Upper lobe of left lung (tissue), 6 donors: ENCODE measurements at regions not wholly inside any gene's neighbourhood (a gene's known extent, or its start where the extent isn't known, plus 50 kb on each side); places are given as distances from the start of the nearest gene placed in this dataset.

ENCODE experiments used
- ATAC-seq, 2 donors: fragments of 200-7000 bp; cut with Tn5 transposase; one replicate each; pipeline ENCODE4 v1.9.1; 2022; ENCODE audit warnings: mild to moderate bottlenecking in 2 of 2, moderate library complexity in 2 of 2; ENCODE audit not compliant: low FRiP score in 2 of 2
- DNase-seq, 2 donors: peaks; one replicate each; pipeline ENCODE4 v3.0.0-alpha.2; 2019 to 2020
- H3K27ac ChIP-seq, 4 donors: fragments of 200-600 bp; sonication (generic); one replicate each; pipeline ENCODE4 v1.5.1; 2016 to 2019
- H3K27me3 ChIP-seq, 4 donors: fragments of 200-600 bp; sonication (generic); one replicate each; pipeline ENCODE4 v1.5.1; 2017 to 2019
- H3K36me3 ChIP-seq, 4 donors: fragments of 200-600 bp; sonication (generic); one replicate each; pipeline ENCODE4 v1.5.1; 2016 to 2019
- H3K4me1 ChIP-seq, 4 donors: fragments of 200-600 bp; sonication (generic); one replicate each; pipeline ENCODE4 v1.5.1; 2018 to 2019
- H3K4me3 ChIP-seq, 4 donors: fragments of 200-600 bp; sonication (generic); one replicate each; pipeline ENCODE4 v1.5.1; 2017 to 2019; ENCODE audit warnings: mild to moderate bottlenecking in 2 of 4, moderate library complexity in 1 of 4
- H3K9me3 ChIP-seq, 4 donors: fragments of 200-600 bp; sonication (generic); one replicate each; pipeline ENCODE4 v1.5.1; 2018 to 2019
- CTCF ChIP-seq, 6 experiments: fragments of 450-650 bp in 4 of 6; fragments of 200-600 bp in 2 of 6; sonication (generic) in 2 of 6; IDR thresholded peaks; one replicate each; pipeline ENCODE4 v1.5.1; 2016 to 2019; ENCODE audit warnings: antibody characterized with exemption in 6 of 6
- EP300 ChIP-seq, 4 donors: sonication (generic); formaldehyde crosslinking; IDR thresholded peaks; one replicate each; pipeline ENCODE4 v1.5.1; 2017; ENCODE audit warnings: antibody characterized with exemption in 4 of 4, control low read depth in 2 of 4
- POLR2A ChIP-seq, 4 donors: fragments of 450-650 bp; IDR thresholded peaks; one replicate each; pipeline ENCODE4 v1.5.1; 2016 to 2017; ENCODE audit warnings: antibody characterized with exemption in 4 of 4, mild to moderate bottlenecking in 2 of 4
- POLR2AphosphoS5 ChIP-seq, 2 donors: sonication (generic); formaldehyde crosslinking; IDR thresholded peaks; one replicate each; pipeline ENCODE4 v1.5.1; 2017; ENCODE audit warnings: antibody characterized with exemption in 2 of 2
- WGBS, 2 donors: methylation state at CpG; one replicate each; pipeline ENCODE4 v1.1.5; 2017 to 2018; 5-methylcytosine and 5-hydroxymethylcytosine counted together
- donor health status: DM: no; HTN: no; CAD: no; lungs with moderate emphysema.
- donor health status: DM: no; HTN: yes; CAD: no; lungs with severe emphysema.

GRCh38 chr14:45728434-45729225, 475.6 kb upstream of the MIS18BP1 start:
- no peaks in the 10 kb centered on the region for H3K4me1 ChIP-seq
- H3K27me3 ChIP-seq: no peaks in the 10 kb centered on the region
- H3K9me3 ChIP-seq: no peaks in the 10 kb centered on the region
- DNase-seq (no peak), ATAC-seq (no peak)
- 41 to 59% methylated on average over 3 of the region's 3 CpGs for WGBS, 2 donors
- no peak overlapping the region for H3K4me3 ChIP-seq
- no peaks in the 10 kb centered on the region for H3K36me3 ChIP-seq
- no peak for TF ChIP-seq CTCF (IDR thresholded peaks at IDR 0.05)
- no peak for TF ChIP-seq POLR2A (IDR thresholded peaks at IDR 0.05)
- no peak for TF ChIP-seq POLR2AphosphoS5 (IDR thresholded peaks at IDR 0.05)
- no peak for TF ChIP-seq EP300 (IDR thresholded peaks at IDR 0.05)
- no peak overlapping the region for H3K27ac ChIP-seq

DNA sequence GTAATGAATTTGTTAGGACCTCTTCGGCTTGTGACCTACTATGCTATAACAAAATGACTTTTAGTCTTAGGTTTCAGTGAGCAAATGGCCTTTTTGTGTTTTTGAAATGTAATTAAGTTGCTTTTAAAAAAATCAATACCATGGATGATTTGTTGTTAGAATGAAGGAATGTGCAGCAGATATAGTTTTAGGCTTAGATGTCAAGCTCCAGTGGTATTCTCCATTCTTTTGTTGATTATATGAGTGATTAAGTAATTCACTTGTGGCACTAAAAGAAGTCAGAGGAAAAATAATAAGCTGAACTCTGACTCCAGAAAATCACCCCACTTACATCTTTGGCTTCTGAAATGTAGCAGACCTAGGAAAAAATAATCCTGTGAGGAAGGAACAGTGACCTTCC, 474.1 kb upstream of the MIS18BP1 start:
- H3K4me3 ChIP-seq: no peak overlapping the region
- ATAC-seq (no peak), DNase-seq (no peak)
- H3K4me1 ChIP-seq: no peaks in the 10 kb centered on the region
- TF ChIP-seq POLR2A (IDR thresholded peaks at IDR 0.05) (no peak), POLR2AphosphoS5 (IDR thresholded peaks at IDR 0.05) (no peak), CTCF (IDR thresholded peaks at IDR 0.05) (no peak), EP300 (IDR thresholded peaks at IDR 0.05) (no peak)
- H3K9me3 ChIP-seq: no peaks in the 10 kb centered on the region
- WGBS, 2 donors: 76 to 92% methylated on average over 1 of the region's 1 CpG
- H3K36me3 ChIP-seq: no peaks in the 10 kb centered on the region
- no peaks in the 10 kb centered on the region for H3K27me3 ChIP-seq
- no peak overlapping the region for H3K27ac ChIP-seq

DNA sequence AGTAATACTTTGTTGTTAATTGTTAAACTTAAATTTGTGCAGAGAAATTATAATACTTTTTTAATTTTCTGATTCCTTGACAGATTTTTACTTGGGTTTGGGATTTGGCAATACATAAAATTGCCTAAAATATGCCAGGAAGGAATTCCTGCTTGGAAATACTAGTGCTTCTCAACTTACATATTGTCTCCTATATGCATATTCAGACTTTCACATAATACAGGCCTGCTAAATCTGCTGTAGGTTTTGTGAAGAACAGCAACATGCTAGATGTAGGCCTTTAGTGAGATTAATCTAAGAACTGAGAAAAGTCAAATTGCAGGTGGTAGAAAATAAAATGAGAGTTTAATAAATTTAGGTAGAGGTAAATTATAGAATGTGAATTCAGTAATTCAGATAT, 468.5 kb upstream of the MIS18BP1 start:
- DNase-seq: no peak
- H3K4me1 ChIP-seq: no peaks in the 10 kb centered on the region
- TF ChIP-seq POLR2AphosphoS5 (IDR thresholded peaks at IDR 0.05) (no peak), CTCF (IDR thresholded peaks at IDR 0.05) (no peak), POLR2A (IDR thresholded peaks at IDR 0.05) (no peak), EP300 (IDR thresholded peaks at IDR 0.05) (no peak)
- H3K36me3 ChIP-seq: no peaks in the 10 kb centered on the region
- no peaks in the 10 kb centered on the region for H3K27me3 ChIP-seq
- no peak overlapping the region for H3K27ac ChIP-seq
- no peak overlapping the region for H3K4me3 ChIP-seq
- no peaks in the 10 kb centered on the region for H3K9me3 ChIP-seq
- ATAC-seq: no peak

- TF ChIP-seq POLR2A (IDR thresholded peaks at IDR 0.05): no peak
- TF ChIP-seq CTCF (IDR thresholded peaks at IDR 0.05): no peak
- TF ChIP-seq EP300 (IDR thresholded peaks at IDR 0.05): no peak
- no peak for TF ChIP-seq POLR2AphosphoS5 (IDR thresholded peaks at IDR 0.05)
- Histone ChIP-seq H3K27me3 (no peaks in the 10 kb centered on the region), H3K4me1 (no peaks in the 10 kb centered on the region), H3K4me3 (no peak overlapping the region), H3K9me3 (no peaks in the 10 kb centered on the region), H3K27ac (no peak overlapping the region), H3K36me3 (no peaks in the 10 kb centered on the region)
- ATAC-seq: no peak
- DNase-seq: no peak
- WGBS, 2 donors: 77 to 78% methylated on average over 9 of the region's 9 CpGs
These were observed 463.6 kb upstream of the MIS18BP1 start for GRCh38 chr14:45716572-45716971.

DNA sequence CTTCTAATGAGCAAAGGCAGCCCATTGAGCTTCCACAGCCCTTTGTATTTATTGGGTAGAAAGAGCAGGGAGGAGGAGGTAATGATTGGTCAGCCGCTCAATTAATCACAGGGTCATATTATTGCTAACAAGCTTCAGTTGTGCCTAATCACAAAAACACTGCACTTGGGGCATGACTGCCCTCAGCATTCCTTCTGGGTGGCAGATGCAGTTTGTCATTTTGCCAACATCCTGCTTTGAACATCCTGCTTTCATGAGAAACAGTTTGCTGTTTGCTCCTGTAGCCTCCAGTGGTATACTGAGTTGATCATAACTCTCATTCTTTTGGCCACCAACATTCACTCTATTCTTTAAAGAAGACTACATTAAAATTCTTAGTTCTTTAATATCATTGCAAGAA, 462.9 kb upstream of the MIS18BP1 start:
- Histone ChIP-seq H3K27ac (no peak overlapping the region), H3K4me3 (no peak overlapping the region), H3K27me3 (no peaks in the 10 kb centered on the region), H3K9me3 (no peaks in the 10 kb centered on the region), H3K36me3 (no peaks in the 10 kb centered on the region), H3K4me1 (no peaks in the 10 kb centered on the region)
- TF ChIP-seq EP300 (IDR thresholded peaks at IDR 0.05) (no peak), POLR2AphosphoS5 (IDR thresholded peaks at IDR 0.05) (no peak), CTCF (IDR thresholded peaks at IDR 0.05) (no peak), POLR2A (IDR thresholded peaks at IDR 0.05) (no peak)
- DNase-seq (no peak), ATAC-seq (no peak)
- 88 to 94% methylated on average over 1 of the region's 1 CpG for WGBS, 2 donors
